ENCODE measurements at regions not wholly inside any gene's neighbourhood (a gene's known extent, or its start where the extent isn't known, plus 50 kb on each side); places are given as distances from the start of the nearest gene placed in this dataset.

GRCh38 chr4:29423836-29424721, 1296.1 kb upstream of the PCDH7 start:
- TF ChIP-seq POLR2A (IDR thresholded peaks at IDR 0.05), result no peak
- no peak for TF ChIP-seq CTCF (IDR thresholded peaks at IDR 0.05)
